ENCODE measurements at regions not wholly inside any gene's neighbourhood (a gene's known extent, or its start where the extent isn't known, plus 50 kb on each side); places are given as distances from the start of the nearest gene placed in this dataset.

DNA sequence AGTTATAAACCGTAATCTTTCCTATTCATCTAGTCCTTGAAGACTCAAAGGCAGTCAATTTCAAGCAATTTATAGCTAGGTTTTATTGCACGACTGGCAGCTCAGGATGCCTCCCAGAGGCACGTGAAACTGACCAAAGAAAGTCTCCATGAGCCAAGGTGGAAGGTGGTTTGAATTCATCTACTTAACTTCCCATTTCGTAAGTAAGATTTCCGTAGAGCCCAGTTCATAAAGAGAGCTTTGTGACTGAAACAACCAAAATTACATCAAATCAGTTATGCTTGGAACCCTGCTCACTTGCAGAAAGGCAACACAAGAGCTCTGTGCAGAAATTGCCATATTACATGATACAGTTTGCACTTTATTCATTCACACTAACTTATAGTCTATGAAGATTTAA, 556.0 kb downstream of the TRIML1 start:
- Mint-ChIP-seq H3K4me1 (ENCODE audit: low read depth) (peaks cover 3% of the 10 kb centered on the region), H3K4me3 (ENCODE audit: low read depth) (no peak overlapping the region), H3K27me3 (no peaks in the 10 kb centered on the region), H3K36me3 (ENCODE audit: insufficient read depth) (no peaks in the 10 kb centered on the region), H3K27ac (no peak overlapping the region), H3K9me3 (ENCODE audit: low read depth) (no peaks in the 10 kb centered on the region)
- DNase-seq (ENCODE audit: low spot score, unreplicated experiment), result no peak
- TF ChIP-seq CTCF (IDR thresholded peaks at IDR 0.05; ENCODE audit: unreplicated experiment), result no peak

DNA sequence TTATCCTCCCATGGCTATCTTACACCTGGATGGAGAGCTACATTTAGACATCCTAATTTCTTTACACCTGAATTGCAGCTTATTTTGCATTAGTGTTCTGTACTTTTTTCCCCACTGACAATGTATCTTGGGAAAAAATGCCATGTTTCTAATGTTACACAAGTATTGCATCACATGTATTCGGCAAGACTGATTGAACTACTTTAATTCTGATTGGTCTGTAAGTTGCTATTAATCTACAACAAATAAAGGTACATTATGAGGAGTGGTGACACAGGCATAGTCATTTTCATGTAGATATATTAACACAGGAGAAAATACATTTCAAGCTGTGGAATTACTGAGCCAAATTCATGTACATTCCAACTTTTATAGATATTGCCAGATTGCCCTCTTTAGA, 558.0 kb downstream of the TRIML1 start:
- Mint-ChIP-seq H3K9me3 (ENCODE audit: low read depth) (no peaks in the 10 kb centered on the region), H3K36me3 (ENCODE audit: insufficient read depth) (no peaks in the 10 kb centered on the region), H3K27me3 (no peaks in the 10 kb centered on the region), H3K4me1 (ENCODE audit: low read depth) (peaks cover 3% of the 10 kb centered on the region), H3K27ac (no peak overlapping the region), H3K4me3 (ENCODE audit: low read depth) (no peak overlapping the region)
- no peak for DNase-seq (ENCODE audit: low spot score, unreplicated experiment)
- no peak for TF ChIP-seq CTCF (IDR thresholded peaks at IDR 0.05; ENCODE audit: unreplicated experiment)

- Mint-ChIP-seq H3K4me3 (ENCODE audit: low read depth) (no peak overlapping the region), H3K9me3 (ENCODE audit: low read depth) (no peaks in the 10 kb centered on the region), H3K4me1 (ENCODE audit: low read depth) (peaks cover 3% of the 10 kb centered on the region), H3K36me3 (ENCODE audit: insufficient read depth) (no peaks in the 10 kb centered on the region), H3K27me3 (no peaks in the 10 kb centered on the region), H3K27ac (no peak overlapping the region)
- no peak for DNase-seq (ENCODE audit: low spot score, unreplicated experiment)
- TF ChIP-seq CTCF (IDR thresholded peaks at IDR 0.05; ENCODE audit: unreplicated experiment), result no peak
Observed at GRCh38 chr4:188701952-188702351, 562.7 kb downstream of the TRIML1 start.

GRCh38 chr4:188704288-188704687, 565.0 kb downstream of the TRIML1 start:
- Mint-ChIP-seq H3K27me3 (no peaks in the 10 kb centered on the region), H3K9me3 (ENCODE audit: low read depth) (peaks cover under 1% of the 10 kb centered on the region), H3K36me3 (ENCODE audit: insufficient read depth) (no peaks in the 10 kb centered on the region)

GRCh38 chr4:188707036-188707435, 567.8 kb downstream of the TRIML1 start:
- TF ChIP-seq CTCF (IDR thresholded peaks at IDR 0.05; ENCODE audit: unreplicated experiment), result no peak
- Mint-ChIP-seq H3K27ac (no peak overlapping the region), H3K4me3 (ENCODE audit: low read depth) (no peak overlapping the region), H3K4me1 (ENCODE audit: low read depth) (peaks cover 1% of the 10 kb centered on the region), H3K36me3 (ENCODE audit: insufficient read depth) (no peaks in the 10 kb centered on the region), H3K9me3 (ENCODE audit: low read depth) (peaks cover 3% of the 10 kb centered on the region), H3K27me3 (no peaks in the 10 kb centered on the region)
- DNase-seq (ENCODE audit: low spot score, unreplicated experiment), result no peak

More at GRCh38 chr4:188704288-188704687, 565.0 kb downstream of the TRIML1 start:
- H3K4me3 Mint-ChIP-seq (ENCODE audit: low read depth), result no peak overlapping the region
- no peak for TF ChIP-seq CTCF (IDR thresholded peaks at IDR 0.05; ENCODE audit: unreplicated experiment)
- peaks cover 3% of the 10 kb centered on the region for H3K4me1 Mint-ChIP-seq (ENCODE audit: low read depth)
- no peak for DNase-seq (ENCODE audit: low spot score, unreplicated experiment)
- no peak overlapping the region for H3K27ac Mint-ChIP-seq
